Keratinocyte (primary cell): ENCODE measurements at regions not wholly inside any gene's neighbourhood (a gene's known extent, or its start where the extent isn't known, plus 50 kb on each side); places are given as distances from the start of the nearest gene placed in this dataset.

ENCODE experiments used
- DNase-seq: peaks from one replicate; pipeline ENCODE4 v3.0.0-alpha.2; 2011; ENCODE audit warnings: low read depth, missing footprints, low spot score
- FAIRE-seq: peaks from 2 replicates; lab custom pipeline; 2011; peaks lifted over from hg19 to GRCh38; lab: Jason Lieb, UNC
- H2AFZ ChIP-seq: 2 replicates; pipeline ENCODE4 v1.6.0; 2012; ENCODE audit warnings: low read length, control low read depth, inconsistent platforms; ENCODE audit not compliant: control insufficient read depth
- H3K27ac ChIP-seq: 2 replicates; pipeline ENCODE4 v1.5.1; 2011; ENCODE audit warnings: low read length; ENCODE audit not compliant: control insufficient read depth, insufficient read depth
- H3K27me3 ChIP-seq: 3 replicates; pipeline ENCODE4 v1.6.0; 2011; ENCODE audit warnings: low read length; ENCODE audit not compliant: control insufficient read depth, insufficient read depth; ENCODE audit errors: extremely low read depth
- H3K36me3 ChIP-seq, 2 experiments: 2 replicates in 1 of 2; 3 replicates in 1 of 2; pipeline ENCODE4 v1.5.1; 2011; ENCODE audit warnings: low read length in 2 of 2, mild to moderate bottlenecking in 1 of 2; ENCODE audit not compliant: control insufficient read depth in 2 of 2, insufficient read depth in 2 of 2; ENCODE audit errors: extremely low read depth in 1 of 2
- H3K4me1 ChIP-seq: 3 replicates; pipeline ENCODE4 v1.5.1; 2011; ENCODE audit warnings: low read length; ENCODE audit not compliant: control insufficient read depth, insufficient read depth; ENCODE audit errors: extremely low read depth
- H3K4me2 ChIP-seq: 3 replicates; pipeline ENCODE4 v1.6.0; 2011; ENCODE audit warnings: low read depth, low read length; ENCODE audit not compliant: control insufficient read depth, insufficient read depth; ENCODE audit errors: extremely low read depth
- H3K4me3 ChIP-seq, 3 experiments: fragments of 200-600 bp in 1 of 3; sonication (generic) in 1 of 3; 2 replicates in 2 of 3; 3 replicates in 1 of 3; pipeline ENCODE4 v1.5.1; 2011 to 2016; ENCODE audit warnings: low read length in 3 of 3, mild to moderate bottlenecking in 3 of 3, control low read depth in 2 of 3, inconsistent platforms in 1 of 3, low read depth in 1 of 3, mixed read lengths in 1 of 3, mixed run types in 1 of 3, moderate library complexity in 1 of 3; ENCODE audit not compliant: control insufficient read depth in 2 of 3, insufficient read depth in 2 of 3; ENCODE audit errors: extremely low read depth in 1 of 3
- H3K79me2 ChIP-seq: 2 replicates; pipeline ENCODE4 v1.6.0; 2012; ENCODE audit warnings: low read length; ENCODE audit not compliant: control insufficient read depth, insufficient read depth
- H3K9ac ChIP-seq: 3 replicates; pipeline ENCODE4 v1.6.0; 2011; ENCODE audit warnings: low read length; ENCODE audit not compliant: control insufficient read depth, insufficient read depth; ENCODE audit errors: extremely low read depth
- H3K9me1 ChIP-seq: 3 replicates; pipeline ENCODE4 v1.6.0; 2011; ENCODE audit warnings: low read length; ENCODE audit not compliant: control insufficient read depth, insufficient read depth; ENCODE audit errors: extremely low read depth
- H3K9me3 ChIP-seq: 2 replicates; pipeline ENCODE4 v1.5.1; 2012; ENCODE audit warnings: low read depth, low read length; ENCODE audit not compliant: control insufficient read depth
- H4K20me1 ChIP-seq: 3 replicates; pipeline ENCODE4 v1.6.0; 2011; ENCODE audit warnings: low read length; ENCODE audit not compliant: control insufficient read depth, insufficient read depth; ENCODE audit errors: extremely low read depth
- CTCF ChIP-seq, 3 experiments: IDR thresholded peaks in 1 of 3; conservative IDR thresholded peaks in 1 of 3; optimal IDR thresholded peaks in 1 of 3; 2 replicates in 2 of 3; 3 replicates in 1 of 3; pipeline versions ENCODE3 to v1.5.1; 2011; ENCODE audit warnings: low read length in 3 of 3, mild to moderate bottlenecking in 3 of 3, moderate library complexity in 2 of 3, control low read depth in 1 of 3, inconsistent platforms in 1 of 3; ENCODE audit not compliant: insufficient read depth in 2 of 3; ENCODE audit errors: extremely low read depth in 1 of 3
- EZH2 ChIP-seq: IDR thresholded peaks from one replicate; pipeline ENCODE4 v1.6.1; 2012; ENCODE audit warnings: inconsistent platforms, mild to moderate bottlenecking, low read length, moderate library complexity
- dilution Hi-C: fragments of 300-500 bp; cut with MboI; formaldehyde crosslinking; loops from one replicate; pipeline ENCODE4 v1.7.0; 2020; ENCODE audit warnings: low sequenced_read_pairs; ENCODE audit not compliant: extremely low pct_ligation_motif_present

- H4K20me1 ChIP-seq, result no peaks in the 10 kb centered on the region
- H3K79me2 ChIP-seq, result no peaks in the 10 kb centered on the region
- no peak overlapping the region for H3K4me2 ChIP-seq
- no peak overlapping the region for H2AFZ ChIP-seq
- no peak overlapping the region for H3K27ac ChIP-seq
- H3K9me3 ChIP-seq, result no peaks in the 10 kb centered on the region
- H3K4me3 ChIP-seq, result no peak overlapping the region
- no peaks in the 10 kb centered on the region for H3K27me3 ChIP-seq
- H3K9ac ChIP-seq, result no peak overlapping the region
- FAIRE-seq (no peak), DNase-seq (no peak)
- dilution Hi-C loops, result no loop called here
- H3K36me3 ChIP-seq, result no peaks in the 10 kb centered on the region
- no peak for TF ChIP-seq CTCF (optimal IDR thresholded peaks at IDR 0.05 in 1 of 3, IDR thresholded peaks at IDR 0.05 in 1 of 3, conservative IDR thresholded peaks at IDR 0.05 in 1 of 3; ENCODE audit: extremely low read depth in 1 of 3, insufficient read depth in 2 of 3, low read length in 3 of 3)
- no peak for TF ChIP-seq EZH2
- no peaks in the 10 kb centered on the region for H3K4me1 ChIP-seq
- no peaks in the 10 kb centered on the region for H3K9me1 ChIP-seq
These were observed 206.2 kb upstream of the SKOR2 start for GRCh38 chr18:47457614-47458013.

GRCh38 chr18:47453038-47453437, 201.6 kb upstream of the SKOR2 start:
- TF ChIP-seq CTCF (optimal IDR thresholded peaks at IDR 0.05 in 1 of 3, IDR thresholded peaks at IDR 0.05 in 1 of 3, conservative IDR thresholded peaks at IDR 0.05 in 1 of 3; ENCODE audit: extremely low read depth in 1 of 3, insufficient read depth in 2 of 3, low read length in 3 of 3) (no peak), EZH2 (no peak)
- dilution Hi-C loops, result no loop called here
- H3K4me3 ChIP-seq, result no peak overlapping the region
- no peaks in the 10 kb centered on the region for H4K20me1 ChIP-seq
- no peak for DNase-seq
- H3K9ac ChIP-seq, result no peak overlapping the region
- no peak overlapping the region for H2AFZ ChIP-seq
- no peaks in the 10 kb centered on the region for H3K36me3 ChIP-seq
- H3K79me2 ChIP-seq, result no peaks in the 10 kb centered on the region
- no peaks in the 10 kb centered on the region for H3K4me1 ChIP-seq
- no peak overlapping the region for H3K4me2 ChIP-seq
- H3K27me3 ChIP-seq, result no peaks in the 10 kb centered on the region
- H3K9me3 ChIP-seq, result no peaks in the 10 kb centered on the region
- no peak overlapping the region for H3K27ac ChIP-seq
- H3K9me1 ChIP-seq, result no peaks in the 10 kb centered on the region
- no peak for FAIRE-seq
